ENCODE measurements at regions not wholly inside any gene's neighbourhood (a gene's known extent, or its start where the extent isn't known, plus 50 kb on each side); places are given as distances from the start of the nearest gene placed in this dataset.

- H3K4me1 ChIP-seq (ENCODE audit: control insufficient read depth in 3 of 3, insufficient read depth in 3 of 3, low read length in 3 of 3), result no peaks in the 10 kb centered on the region
- no peak overlapping the region for H3K4me3 ChIP-seq (ENCODE audit: low read length in 3 of 3)
- H3K9ac ChIP-seq (ENCODE audit: low read depth in 1 of 3, low read length in 3 of 3), result no peak overlapping the region
- no peaks in the 10 kb centered on the region for H3K27me3 ChIP-seq (ENCODE audit: control insufficient read depth in 3 of 3, insufficient read depth in 3 of 3, low read length in 3 of 3)
- no peaks in the 10 kb centered on the region for H3K9me3 ChIP-seq (ENCODE audit: control insufficient read depth in 3 of 3, low read length in 3 of 3)
- no peak overlapping the region for H3K27ac ChIP-seq (ENCODE audit: low read depth, low read length)
- no peaks in the 10 kb centered on the region for H3K36me3 ChIP-seq (ENCODE audit: control insufficient read depth in 3 of 3, insufficient read depth in 3 of 3, low read length in 3 of 3)
Observed at GRCh38 chr11:81368192-81368591, 1365.5 kb downstream of the FAM181B start.

- no peaks in the 10 kb centered on the region for H3K27me3 ChIP-seq (ENCODE audit: control insufficient read depth in 3 of 3, insufficient read depth in 3 of 3, low read length in 3 of 3)
- no peak overlapping the region for H3K4me3 ChIP-seq (ENCODE audit: low read length in 3 of 3)
- H3K4me1 ChIP-seq (ENCODE audit: control insufficient read depth in 3 of 3, insufficient read depth in 3 of 3, low read length in 3 of 3), result no peaks in the 10 kb centered on the region
- no peaks in the 10 kb centered on the region for H3K9me3 ChIP-seq (ENCODE audit: control insufficient read depth in 3 of 3, low read length in 3 of 3)
- no peaks in the 10 kb centered on the region for H3K36me3 ChIP-seq (ENCODE audit: control insufficient read depth in 3 of 3, insufficient read depth in 3 of 3, low read length in 3 of 3)
- H3K27ac ChIP-seq (ENCODE audit: low read depth, low read length), result no peak overlapping the region
- H3K9ac ChIP-seq (ENCODE audit: low read depth in 1 of 3, low read length in 3 of 3), result no peak overlapping the region
Observed at GRCh38 chr11:81365496-81365895, 1368.2 kb downstream of the FAM181B start.

GRCh38 chr11:81359476-81359875 is 1374.2 kb downstream of the FAM181B start:
- Histone ChIP-seq H3K9ac (ENCODE audit: low read depth in 1 of 3, low read length in 3 of 3) (no peak overlapping the region), H3K9me3 (ENCODE audit: control insufficient read depth in 3 of 3, low read length in 3 of 3) (no peaks in the 10 kb centered on the region), H3K4me3 (ENCODE audit: low read length in 3 of 3) (no peak overlapping the region), H3K27me3 (ENCODE audit: control insufficient read depth in 3 of 3, insufficient read depth in 3 of 3, low read length in 3 of 3) (no peaks in the 10 kb centered on the region), H3K36me3 (ENCODE audit: control insufficient read depth in 3 of 3, insufficient read depth in 3 of 3, low read length in 3 of 3) (no peaks in the 10 kb centered on the region), H3K4me1 (ENCODE audit: control insufficient read depth in 3 of 3, insufficient read depth in 3 of 3, low read length in 3 of 3) (no peaks in the 10 kb centered on the region), H3K27ac (ENCODE audit: low read depth, low read length) (no peak overlapping the region)

- Histone ChIP-seq H3K36me3 (ENCODE audit: control insufficient read depth in 3 of 3, insufficient read depth in 3 of 3, low read length in 3 of 3) (no peaks in the 10 kb centered on the region), H3K27ac (ENCODE audit: low read depth, low read length) (no peak overlapping the region), H3K9ac (ENCODE audit: low read depth in 1 of 3, low read length in 3 of 3) (no peak overlapping the region), H3K4me1 (ENCODE audit: control insufficient read depth in 3 of 3, insufficient read depth in 3 of 3, low read length in 3 of 3) (no peaks in the 10 kb centered on the region), H3K27me3 (ENCODE audit: control insufficient read depth in 3 of 3, insufficient read depth in 3 of 3, low read length in 3 of 3) (no peaks in the 10 kb centered on the region), H3K4me3 (ENCODE audit: low read length in 3 of 3) (no peak overlapping the region), H3K9me3 (ENCODE audit: control insufficient read depth in 3 of 3, low read length in 3 of 3) (no peaks in the 10 kb centered on the region)
Observed at GRCh38 chr11:81345609-81346008, 1388.1 kb downstream of the FAM181B start.

GRCh38 chr11:81342966-81343365 is 1390.7 kb downstream of the FAM181B start:
- Histone ChIP-seq H3K36me3 (ENCODE audit: control insufficient read depth in 3 of 3, insufficient read depth in 3 of 3, low read length in 3 of 3) (no peaks in the 10 kb centered on the region), H3K4me1 (ENCODE audit: control insufficient read depth in 3 of 3, insufficient read depth in 3 of 3, low read length in 3 of 3) (no peaks in the 10 kb centered on the region), H3K9ac (ENCODE audit: low read depth in 1 of 3, low read length in 3 of 3) (no peak overlapping the region), H3K4me3 (ENCODE audit: low read length in 3 of 3) (no peak overlapping the region), H3K9me3 (ENCODE audit: control insufficient read depth in 3 of 3, low read length in 3 of 3) (no peaks in the 10 kb centered on the region), H3K27ac (ENCODE audit: low read depth, low read length) (no peak overlapping the region), H3K27me3 (ENCODE audit: control insufficient read depth in 3 of 3, insufficient read depth in 3 of 3, low read length in 3 of 3) (no peaks in the 10 kb centered on the region)

- Histone ChIP-seq H3K4me1 (ENCODE audit: control insufficient read depth in 3 of 3, insufficient read depth in 3 of 3, low read length in 3 of 3) (no peaks in the 10 kb centered on the region), H3K27ac (ENCODE audit: low read depth, low read length) (no peak overlapping the region), H3K27me3 (ENCODE audit: control insufficient read depth in 3 of 3, insufficient read depth in 3 of 3, low read length in 3 of 3) (no peaks in the 10 kb centered on the region), H3K9ac (ENCODE audit: low read depth in 1 of 3, low read length in 3 of 3) (no peak overlapping the region), H3K36me3 (ENCODE audit: control insufficient read depth in 3 of 3, insufficient read depth in 3 of 3, low read length in 3 of 3) (no peaks in the 10 kb centered on the region), H3K9me3 (ENCODE audit: control insufficient read depth in 3 of 3, low read length in 3 of 3) (no peaks in the 10 kb centered on the region), H3K4me3 (ENCODE audit: low read length in 3 of 3) (no peak overlapping the region)
Observed at GRCh38 chr11:81340225-81340624, 1393.4 kb downstream of the FAM181B start.

- Histone ChIP-seq H3K9me3 (ENCODE audit: control insufficient read depth in 3 of 3, low read length in 3 of 3) (no peaks in the 10 kb centered on the region), H3K4me1 (ENCODE audit: control insufficient read depth in 3 of 3, insufficient read depth in 3 of 3, low read length in 3 of 3) (no peaks in the 10 kb centered on the region), H3K9ac (ENCODE audit: low read depth in 1 of 3, low read length in 3 of 3) (no peak overlapping the region), H3K27me3 (ENCODE audit: control insufficient read depth in 3 of 3, insufficient read depth in 3 of 3, low read length in 3 of 3) (no peaks in the 10 kb centered on the region), H3K4me3 (ENCODE audit: low read length in 3 of 3) (no peak overlapping the region), H3K27ac (ENCODE audit: low read depth, low read length) (no peak overlapping the region), H3K36me3 (ENCODE audit: control insufficient read depth in 3 of 3, insufficient read depth in 3 of 3, low read length in 3 of 3) (no peaks in the 10 kb centered on the region)
Observed at GRCh38 chr11:81339521-81339920, 1394.1 kb downstream of the FAM181B start.

- Histone ChIP-seq H3K4me3 (ENCODE audit: low read length in 3 of 3) (no peak overlapping the region), H3K9me3 (ENCODE audit: control insufficient read depth in 3 of 3, low read length in 3 of 3) (no peaks in the 10 kb centered on the region), H3K36me3 (ENCODE audit: control insufficient read depth in 3 of 3, insufficient read depth in 3 of 3, low read length in 3 of 3) (no peaks in the 10 kb centered on the region), H3K4me1 (ENCODE audit: control insufficient read depth in 3 of 3, insufficient read depth in 3 of 3, low read length in 3 of 3) (no peaks in the 10 kb centered on the region), H3K9ac (ENCODE audit: low read depth in 1 of 3, low read length in 3 of 3) (no peak overlapping the region), H3K27ac (ENCODE audit: low read depth, low read length) (no peak overlapping the region), H3K27me3 (ENCODE audit: control insufficient read depth in 3 of 3, insufficient read depth in 3 of 3, low read length in 3 of 3) (no peaks in the 10 kb centered on the region)
Observed at GRCh38 chr11:81337756-81338155, 1395.9 kb downstream of the FAM181B start.

- Histone ChIP-seq H3K4me1 (ENCODE audit: control insufficient read depth in 3 of 3, insufficient read depth in 3 of 3, low read length in 3 of 3) (no peaks in the 10 kb centered on the region), H3K36me3 (ENCODE audit: control insufficient read depth in 3 of 3, insufficient read depth in 3 of 3, low read length in 3 of 3) (no peaks in the 10 kb centered on the region), H3K9me3 (ENCODE audit: control insufficient read depth in 3 of 3, low read length in 3 of 3) (no peaks in the 10 kb centered on the region), H3K4me3 (ENCODE audit: low read length in 3 of 3) (no peak overlapping the region), H3K27me3 (ENCODE audit: control insufficient read depth in 3 of 3, insufficient read depth in 3 of 3, low read length in 3 of 3) (no peaks in the 10 kb centered on the region), H3K9ac (ENCODE audit: low read depth in 1 of 3, low read length in 3 of 3) (no peak overlapping the region), H3K27ac (ENCODE audit: low read depth, low read length) (no peak overlapping the region)
Observed at GRCh38 chr11:81332276-81332675, 1401.4 kb downstream of the FAM181B start.

GRCh38 chr11:81331611-81332235 is 1401.9 kb downstream of the FAM181B start:
- H3K27ac ChIP-seq (ENCODE audit: low read depth, low read length), result no peak overlapping the region
- no peak overlapping the region for H3K9ac ChIP-seq (ENCODE audit: low read depth in 1 of 3, low read length in 3 of 3)
- H3K4me3 ChIP-seq (ENCODE audit: low read length in 3 of 3), result no peak overlapping the region
- no peaks in the 10 kb centered on the region for H3K36me3 ChIP-seq (ENCODE audit: control insufficient read depth in 3 of 3, insufficient read depth in 3 of 3, low read length in 3 of 3)
- H3K9me3 ChIP-seq (ENCODE audit: control insufficient read depth in 3 of 3, low read length in 3 of 3), result no peaks in the 10 kb centered on the region
- no peaks in the 10 kb centered on the region for H3K27me3 ChIP-seq (ENCODE audit: control insufficient read depth in 3 of 3, insufficient read depth in 3 of 3, low read length in 3 of 3)
- H3K4me1 ChIP-seq (ENCODE audit: control insufficient read depth in 3 of 3, insufficient read depth in 3 of 3, low read length in 3 of 3), result no peaks in the 10 kb centered on the region

GRCh38 chr11:81331088-81331487 is 1402.6 kb downstream of the FAM181B start:
- Histone ChIP-seq H3K27me3 (ENCODE audit: control insufficient read depth in 3 of 3, insufficient read depth in 3 of 3, low read length in 3 of 3) (no peaks in the 10 kb centered on the region), H3K4me3 (ENCODE audit: low read length in 3 of 3) (no peak overlapping the region), H3K9ac (ENCODE audit: low read depth in 1 of 3, low read length in 3 of 3) (no peak overlapping the region), H3K4me1 (ENCODE audit: control insufficient read depth in 3 of 3, insufficient read depth in 3 of 3, low read length in 3 of 3) (no peaks in the 10 kb centered on the region), H3K27ac (ENCODE audit: low read depth, low read length) (no peak overlapping the region), H3K36me3 (ENCODE audit: control insufficient read depth in 3 of 3, insufficient read depth in 3 of 3, low read length in 3 of 3) (no peaks in the 10 kb centered on the region), H3K9me3 (ENCODE audit: control insufficient read depth in 3 of 3, low read length in 3 of 3) (no peaks in the 10 kb centered on the region)
